ENCODE measurements at regions not wholly inside any gene's neighbourhood (a gene's known extent, or its start where the extent isn't known, plus 50 kb on each side); places are given as distances from the start of the nearest gene placed in this dataset.
"Not testable (repeated sequence)": the region's sequence is repeated elsewhere in the genome, so short reads cannot be mapped to it uniquely, and the experiment has no call there.

- TF ChIP-seq POLR2A (IDR thresholded peaks at IDR 0.05; ENCODE audit: low read depth, low read length) = no peak
- no peak for TF ChIP-seq POLR2AphosphoS5 (IDR thresholded peaks at IDR 0.05; ENCODE audit: low read depth, low read length)
- TF ChIP-seq TAF1 (IDR thresholded peaks at IDR 0.05; ENCODE audit: borderline replicate concordance, low read depth, low read length) = no peak
- FAIRE-seq = no peak
Measured at GRCh38 chr6:137625100-137625661, 131.0 kb upstream of the OLIG3 start.

GRCh38 chr6:137625808-137626207 is 131.6 kb upstream of the OLIG3 start:
- no peak for DNase-seq (ENCODE audit: insufficient read length)
- no peak for TF ChIP-seq POLR2AphosphoS5 (IDR thresholded peaks at IDR 0.05; ENCODE audit: low read depth, low read length)
- TF ChIP-seq TAF1 (IDR thresholded peaks at IDR 0.05; ENCODE audit: borderline replicate concordance, low read depth, low read length) = no peak
- no peak for TF ChIP-seq POLR2A (IDR thresholded peaks at IDR 0.05; ENCODE audit: low read depth, low read length)
- no peak for FAIRE-seq

More at GRCh38 chr6:137625100-137625661, 131.0 kb upstream of the OLIG3 start:
- DNase-seq (ENCODE audit: insufficient read length) = no peak

- TF ChIP-seq POLR2AphosphoS5 (IDR thresholded peaks at IDR 0.05; ENCODE audit: low read depth, low read length) (no peak), TAF1 (IDR thresholded peaks at IDR 0.05; ENCODE audit: borderline replicate concordance, low read depth, low read length) (no peak), POLR2A (IDR thresholded peaks at IDR 0.05; ENCODE audit: low read depth, low read length) (no peak)
- no peak for DNase-seq (ENCODE audit: insufficient read length)
- peak; percentile 83 for FAIRE-seq
Measured at GRCh38 chr6:137630666-137631065, 136.5 kb upstream of the OLIG3 start.

- FAIRE-seq = peak; percentile 86
- DNase-seq (ENCODE audit: insufficient read length) = no peak
- TF ChIP-seq POLR2A (IDR thresholded peaks at IDR 0.05; ENCODE audit: low read depth, low read length) (peak; percentile 31; the same call in 1 of the 2 replicates), TAF1 (IDR thresholded peaks at IDR 0.05; ENCODE audit: borderline replicate concordance, low read depth, low read length) (no peak)
Measured at GRCh38 chr6:137631323-137631722, 137.1 kb upstream of the OLIG3 start.

GRCh38 chr6:137634177-137634576 is 140.0 kb upstream of the OLIG3 start:
- not testable (repeated sequence) for DNase-seq (ENCODE audit: insufficient read length)
- peak; percentile 42 for FAIRE-seq

GRCh38 chr6:137637121-137637520 is 142.9 kb upstream of the OLIG3 start:
- TF ChIP-seq TAF1 (IDR thresholded peaks at IDR 0.05; ENCODE audit: borderline replicate concordance, low read depth, low read length) (no peak), POLR2A (IDR thresholded peaks at IDR 0.05; ENCODE audit: low read depth, low read length) (no peak), POLR2AphosphoS5 (IDR thresholded peaks at IDR 0.05; ENCODE audit: low read depth, low read length) (no peak)
- DNase-seq (ENCODE audit: insufficient read length) (no peak), FAIRE-seq (peak; percentile 84)

GRCh38 chr6:137638926-137639706 is 144.9 kb upstream of the OLIG3 start:
- TF ChIP-seq TAF1 (IDR thresholded peaks at IDR 0.05; ENCODE audit: borderline replicate concordance, low read depth, low read length) (no peak), POLR2A (IDR thresholded peaks at IDR 0.05; ENCODE audit: low read depth, low read length) (no peak), POLR2AphosphoS5 (IDR thresholded peaks at IDR 0.05; ENCODE audit: low read depth, low read length) (no peak)
- peak; percentile 81 for FAIRE-seq
- DNase-seq (ENCODE audit: insufficient read length) = no peak

GRCh38 chr6:137640086-137640485 is 145.9 kb upstream of the OLIG3 start:
- TF ChIP-seq POLR2A (IDR thresholded peaks at IDR 0.05; ENCODE audit: low read depth, low read length) (no peak), TAF1 (IDR thresholded peaks at IDR 0.05; ENCODE audit: borderline replicate concordance, low read depth, low read length) (no peak), POLR2AphosphoS5 (IDR thresholded peaks at IDR 0.05; ENCODE audit: low read depth, low read length) (no peak)
- DNase-seq (ENCODE audit: insufficient read length) (no peak), FAIRE-seq (peak; percentile 38)

GRCh38 chr6:137641474-137642077 is 147.4 kb upstream of the OLIG3 start:
- DNase-seq (ENCODE audit: insufficient read length) (no peak), FAIRE-seq (peak; percentile 92)
- TF ChIP-seq TAF1 (IDR thresholded peaks at IDR 0.05; ENCODE audit: borderline replicate concordance, low read depth, low read length) (no peak), POLR2AphosphoS5 (IDR thresholded peaks at IDR 0.05; ENCODE audit: low read depth, low read length) (no peak), POLR2A (IDR thresholded peaks at IDR 0.05; ENCODE audit: low read depth, low read length) (no peak)

GRCh38 chr6:137643210-137643609 is 149.0 kb upstream of the OLIG3 start:
- FAIRE-seq; DNase-seq (ENCODE audit: insufficient read length): not testable (repeated sequence)

GRCh38 chr6:137643644-137644043 is 149.4 kb upstream of the OLIG3 start:
- not testable (repeated sequence) for DNase-seq (ENCODE audit: insufficient read length); FAIRE-seq

GRCh38 chr6:137645850-137646249 is 151.7 kb upstream of the OLIG3 start:
- FAIRE-seq = no peak
- no peak for DNase-seq (ENCODE audit: insufficient read length)
- no peak for TF ChIP-seq TAF1 (IDR thresholded peaks at IDR 0.05; ENCODE audit: borderline replicate concordance, low read depth, low read length)
- TF ChIP-seq POLR2AphosphoS5 (IDR thresholded peaks at IDR 0.05; ENCODE audit: low read depth, low read length) = no peak
- no peak for TF ChIP-seq POLR2A (IDR thresholded peaks at IDR 0.05; ENCODE audit: low read depth, low read length)
